GM12873 (cell line): ENCODE measurements at regions not wholly inside any gene's neighbourhood (a gene's known extent, or its start where the extent isn't known, plus 50 kb on each side); places are given as distances from the start of the nearest gene placed in this dataset.
A peak's percentile ranks its signal among the peaks of the same experiment; 100 is the strongest.

Source experiments
- CTCF ChIP-seq: IDR thresholded peaks from 2 replicates; pipeline ENCODE4 v1.5.1; 2012; ENCODE audit warnings: low read depth, mild to moderate bottlenecking, moderate library complexity, low read length, control low read depth; ENCODE audit not compliant: insufficient read depth; ENCODE audit errors: missing control alignments

- no peak for TF ChIP-seq CTCF
These were observed 239.8 kb upstream of the AGTR1 start for GRCh38 chr3:148457886-148458285.

- peak; percentile 31 for TF ChIP-seq CTCF
These were observed 237.7 kb upstream of the AGTR1 start for GRCh38 chr3:148459931-148460513.

- no peak for TF ChIP-seq CTCF
These were observed 237.0 kb upstream of the AGTR1 start for GRCh38 chr3:148460686-148461085.

GRCh38 chr3:148464246-148464645, 233.5 kb upstream of the AGTR1 start:
- no peak for TF ChIP-seq CTCF

GRCh38 chr3:148466143-148466542, 231.6 kb upstream of the AGTR1 start:
- no peak for TF ChIP-seq CTCF

GRCh38 chr3:148466980-148467740, 230.5 kb upstream of the AGTR1 start:
- no peak for TF ChIP-seq CTCF

- TF ChIP-seq CTCF, result no peak
These were observed 220.3 kb upstream of the AGTR1 start for GRCh38 chr3:148477375-148477774.
